KMS-11 (cell line): ENCODE measurements at regions not wholly inside any gene's neighbourhood (a gene's known extent, or its start where the extent isn't known, plus 50 kb on each side); places are given as distances from the start of the nearest gene placed in this dataset.

ENCODE experiments used
- H2AFZ ChIP-seq: fragments of 200-600 bp; sonication (generic); 2 replicates; pipeline ENCODE4 v1.6.1; 2016; ENCODE audit warnings: antibody characterized with exemption, mixed run types, low read depth
- H3K27ac ChIP-seq: fragments of 200-600 bp; sonication (generic); 2 replicates; pipeline ENCODE4 v1.6.1; 2016; ENCODE audit warnings: mild to moderate bottlenecking, mixed run types
- H3K27me3 ChIP-seq: fragments of 200-600 bp; sonication (generic); 2 replicates; pipeline ENCODE4 v1.6.1; 2017; ENCODE audit warnings: mild to moderate bottlenecking, low read depth, mixed run types, moderate library complexity; ENCODE audit not compliant: insufficient read depth
- H3K36me3 ChIP-seq: fragments of 200-600 bp; sonication (generic); 2 replicates; pipeline ENCODE4 v1.6.1; 2017; ENCODE audit warnings: mild to moderate bottlenecking, mixed run types; ENCODE audit not compliant: insufficient read depth
- H3K4me1 ChIP-seq: fragments of 200-600 bp; sonication (generic); 2 replicates; pipeline ENCODE4 v1.6.1; 2016; ENCODE audit warnings: mild to moderate bottlenecking, low read depth, mixed run types; ENCODE audit not compliant: poor library complexity, severe bottlenecking
- H3K4me2 ChIP-seq: fragments of 200-600 bp; sonication (generic); 2 replicates; pipeline ENCODE4 v1.7.0; 2016; ENCODE audit warnings: mild to moderate bottlenecking, mixed run types
- H3K4me3 ChIP-seq: fragments of 200-600 bp; sonication (generic); IDR thresholded peaks from 2 replicates; pipeline ENCODE4 v1.6.1; 2017; ENCODE audit warnings: low read depth, low read length, mixed read lengths; ENCODE audit not compliant: insufficient read depth
- H3K79me2 ChIP-seq: fragments of 200-600 bp; sonication (generic); 2 replicates; pipeline ENCODE4 v1.6.1; 2016; ENCODE audit warnings: low read depth, mixed run types; ENCODE audit not compliant: insufficient read depth
- H3K9ac ChIP-seq: fragments of 200-600 bp; sonication (generic); 2 replicates; pipeline ENCODE4 v1.6.1; 2016; ENCODE audit warnings: mild to moderate bottlenecking, mixed run types
- H4K20me1 ChIP-seq: fragments of 200-600 bp; sonication (generic); 2 replicates; pipeline ENCODE4 v1.6.1; 2016; ENCODE audit warnings: mild to moderate bottlenecking, mixed run types; ENCODE audit not compliant: insufficient read depth
- CTCF ChIP-seq: fragments of 200-600 bp; sonication (generic); conservative IDR thresholded peaks from 2 replicates; pipeline ENCODE4 v1.6.1; 2017; ENCODE audit warnings: low read depth, mild to moderate bottlenecking, antibody characterized with exemption, low read length, moderate library complexity, mixed read lengths

GRCh38 chr9:28539434-28540070 is 966.3 kb upstream of the C9orf72 start:
- no peak for TF ChIP-seq CTCF

GRCh38 chr9:28542928-28543327 is 969.6 kb upstream of the C9orf72 start:
- no peaks in the 10 kb centered on the region for H4K20me1 ChIP-seq
- H3K27me3 ChIP-seq = no peaks in the 10 kb centered on the region
- no peaks in the 10 kb centered on the region for H3K36me3 ChIP-seq
- no peak for TF ChIP-seq CTCF
- no peak overlapping the region for H3K4me2 ChIP-seq
- H3K4me1 ChIP-seq = no peaks in the 10 kb centered on the region
- no peaks in the 10 kb centered on the region for H3K79me2 ChIP-seq
- H3K4me3 ChIP-seq = no peak overlapping the region
- H3K27ac ChIP-seq = no peak overlapping the region
- H3K9ac ChIP-seq = no peak overlapping the region
- no peak overlapping the region for H2AFZ ChIP-seq

More at GRCh38 chr9:28539434-28540070, 966.3 kb upstream of the C9orf72 start:
- Histone ChIP-seq H3K4me1 (no peaks in the 10 kb centered on the region), H2AFZ (no peak overlapping the region), H3K79me2 (no peaks in the 10 kb centered on the region), H3K4me3 (no peak overlapping the region), H3K27ac (no peak overlapping the region), H3K36me3 (no peaks in the 10 kb centered on the region), H3K27me3 (no peaks in the 10 kb centered on the region), H4K20me1 (no peaks in the 10 kb centered on the region), H3K4me2 (no peak overlapping the region), H3K9ac (no peak overlapping the region)

GRCh38 chr9:28547527-28547926 is 974.2 kb upstream of the C9orf72 start:
- Histone ChIP-seq H3K36me3 (no peaks in the 10 kb centered on the region), H3K27me3 (no peaks in the 10 kb centered on the region), H3K4me3 (no peak overlapping the region), H3K4me2 (no peak overlapping the region), H3K79me2 (no peaks in the 10 kb centered on the region), H3K27ac (no peak overlapping the region), H3K9ac (no peak overlapping the region), H2AFZ (no peak overlapping the region), H3K4me1 (no peaks in the 10 kb centered on the region), H4K20me1 (no peaks in the 10 kb centered on the region)
- TF ChIP-seq CTCF = no peak

- Histone ChIP-seq H3K9ac (no peak overlapping the region), H2AFZ (no peak overlapping the region), H3K27me3 (no peaks in the 10 kb centered on the region), H3K4me1 (no peaks in the 10 kb centered on the region), H3K4me3 (no peak overlapping the region), H4K20me1 (no peaks in the 10 kb centered on the region), H3K4me2 (no peak overlapping the region), H3K79me2 (no peaks in the 10 kb centered on the region), H3K36me3 (no peaks in the 10 kb centered on the region), H3K27ac (no peak overlapping the region)
- TF ChIP-seq CTCF = no peak
Observed at GRCh38 chr9:28563291-28563934, 990.1 kb upstream of the C9orf72 start.
